Left forelimb (tissue), 1 donor: ENCODE measurements at regions not wholly inside any gene's neighbourhood (a gene's known extent, or its start where the extent isn't known, plus 50 kb on each side); places are given as distances from the start of the nearest gene placed in this dataset.
"Not testable (repeated sequence)": the region's sequence is repeated elsewhere in the genome, so short reads cannot be mapped to it uniquely, and the experiment has no call there.

Source experiments
- DNase-seq: peaks from one replicate; pipeline ENCODE4 v3.0.0-alpha.2; 2018; ENCODE audit warnings: low spot score

DNA sequence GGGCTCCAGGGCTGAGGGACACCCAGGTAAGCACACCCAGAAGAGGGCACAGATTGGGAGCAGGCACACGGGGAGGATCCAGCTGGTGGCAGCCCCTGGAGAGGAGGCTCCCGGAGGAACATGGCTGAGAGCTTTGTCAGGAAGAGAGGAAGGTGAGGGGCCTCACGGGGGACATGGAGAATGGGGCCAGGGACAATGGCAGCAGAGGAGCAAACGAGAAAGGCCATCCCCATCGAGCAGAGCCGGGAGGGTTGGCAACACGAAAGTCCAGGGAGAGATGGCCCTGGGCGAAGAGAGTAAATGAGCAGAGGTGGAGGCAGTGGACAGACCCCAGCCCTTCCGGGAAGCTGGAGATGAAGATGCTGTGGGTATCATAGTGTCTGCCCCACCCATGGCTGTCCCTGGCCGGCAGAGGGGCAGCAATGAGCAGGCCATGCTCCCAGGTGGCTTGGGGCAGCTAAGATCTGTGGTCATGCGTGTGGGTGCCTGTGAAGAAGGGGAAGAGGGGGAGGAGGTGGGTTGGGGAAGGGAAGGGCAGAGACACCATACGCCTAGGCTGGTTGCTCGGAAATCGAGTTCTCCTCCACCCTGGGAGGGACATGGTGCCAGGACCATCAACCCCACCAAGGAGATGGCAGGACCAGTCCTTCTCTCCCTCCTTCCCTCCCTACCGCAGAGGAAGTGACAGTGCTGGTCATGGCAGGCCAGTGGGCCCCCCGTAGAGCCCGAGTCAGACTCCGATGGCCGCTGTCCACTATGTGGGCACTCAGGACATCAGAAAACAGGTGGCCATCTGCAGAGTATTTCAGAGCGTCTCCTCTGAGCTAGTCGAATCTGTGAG lies 191.7 kb downstream of the NDUFA10 start:
- DNase-seq = peak; percentile 40

DNA sequence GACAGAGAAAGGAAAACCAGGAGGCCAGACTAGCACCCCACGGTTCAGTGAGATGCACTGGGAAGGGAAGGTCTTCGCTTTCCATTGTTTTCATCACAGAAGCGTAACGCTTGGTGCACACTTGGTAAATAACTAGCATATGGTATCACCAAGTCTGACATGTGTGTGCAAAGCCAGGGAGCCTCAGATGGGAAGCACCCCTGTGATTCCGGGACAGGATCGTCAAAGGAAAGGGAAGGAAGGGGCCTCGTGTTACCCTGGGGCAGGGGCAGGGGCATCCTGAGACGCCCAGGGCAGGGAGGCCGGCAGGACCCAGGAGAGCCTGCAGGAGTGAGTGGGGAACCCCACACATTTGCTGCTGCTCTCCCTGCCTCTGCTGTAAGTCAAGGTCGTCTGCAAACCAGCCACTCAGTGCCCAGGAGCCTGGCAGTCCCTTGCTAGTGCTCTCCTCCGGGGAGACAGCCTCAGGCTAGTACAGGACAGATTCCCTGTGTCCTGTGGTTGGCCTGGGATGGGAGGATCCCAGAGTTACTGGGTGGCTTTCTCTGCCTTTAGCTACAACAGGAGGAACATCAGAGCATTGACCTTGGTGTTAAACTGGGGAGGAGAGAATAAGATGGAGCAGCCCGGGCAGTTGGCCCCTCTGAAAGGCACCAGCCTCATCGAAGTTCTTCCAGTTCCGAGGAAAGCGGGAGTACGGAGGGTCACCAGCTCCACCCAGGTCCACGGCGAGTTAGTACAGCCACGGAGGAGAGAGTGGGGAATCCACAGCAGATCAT lies 192.5 kb downstream of the NDUFA10 start:
- DNase-seq = peak; percentile 55

DNA sequence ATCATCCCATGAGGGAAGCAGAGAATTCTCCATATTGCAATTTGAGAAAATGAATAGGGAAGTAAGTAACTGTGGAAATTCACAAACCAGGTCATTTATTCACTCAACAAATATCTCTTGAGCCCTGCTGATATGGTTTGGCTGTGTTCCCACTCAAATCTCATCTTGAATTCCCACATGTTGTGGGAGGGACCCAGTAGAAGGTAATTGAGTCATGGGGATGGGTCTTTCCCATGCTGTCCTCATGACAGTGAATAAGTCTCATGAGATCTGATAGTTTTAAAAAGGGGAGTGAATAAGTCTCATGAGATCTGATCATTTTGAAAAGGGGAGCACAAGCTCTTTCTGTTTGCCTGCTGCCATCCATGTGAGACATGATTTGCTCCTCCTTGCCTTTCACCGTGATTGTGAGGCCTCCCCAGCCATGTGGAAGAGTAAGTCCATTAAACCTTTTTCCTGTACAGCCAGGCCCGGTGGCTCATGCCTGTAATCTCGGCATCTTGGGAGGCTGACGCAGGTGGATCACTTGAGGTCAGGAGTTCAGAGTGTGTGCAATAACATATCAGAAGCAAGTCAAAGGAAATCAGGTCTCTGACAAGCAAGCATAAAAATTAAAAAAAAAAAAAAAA lies 193.2 kb downstream of the NDUFA10 start:
- DNase-seq = peak; percentile 59

DNA sequence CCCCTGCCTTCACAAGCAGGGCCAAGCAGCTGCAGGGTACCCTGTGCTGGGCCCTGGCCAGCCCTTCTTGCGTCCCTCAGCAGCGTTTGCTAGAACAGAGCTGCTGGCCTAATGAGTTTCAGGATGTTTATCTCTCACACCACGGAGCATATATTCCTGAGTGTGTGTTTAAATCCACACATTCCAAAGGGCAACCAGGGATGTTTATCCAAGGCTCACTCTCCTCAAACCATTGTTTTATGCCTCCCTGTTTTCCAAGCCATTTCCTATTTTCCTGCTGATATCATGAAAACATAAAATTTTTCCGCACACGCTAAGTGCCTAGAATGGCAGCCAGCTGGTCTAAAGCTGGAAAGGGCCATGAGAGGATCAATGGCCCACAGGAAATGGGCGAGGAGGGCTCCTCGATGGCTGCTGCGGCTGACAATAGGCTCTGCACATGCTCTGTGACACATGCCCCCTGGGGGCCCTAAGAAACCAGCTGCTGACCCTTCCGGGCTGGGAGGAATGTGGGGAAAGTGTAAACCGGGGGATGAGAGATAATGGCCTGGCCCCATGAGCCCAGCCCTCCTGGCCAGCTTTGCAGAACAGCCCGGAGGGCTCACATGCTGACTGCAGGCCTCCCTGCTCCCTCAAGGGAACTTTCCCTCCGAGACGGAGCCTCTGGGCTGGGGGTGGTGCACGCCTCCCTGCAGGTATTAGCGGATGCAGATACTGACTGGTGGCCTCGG lies 194.0 kb downstream of the NDUFA10 start:
- DNase-seq = peak; percentile 65

DNA sequence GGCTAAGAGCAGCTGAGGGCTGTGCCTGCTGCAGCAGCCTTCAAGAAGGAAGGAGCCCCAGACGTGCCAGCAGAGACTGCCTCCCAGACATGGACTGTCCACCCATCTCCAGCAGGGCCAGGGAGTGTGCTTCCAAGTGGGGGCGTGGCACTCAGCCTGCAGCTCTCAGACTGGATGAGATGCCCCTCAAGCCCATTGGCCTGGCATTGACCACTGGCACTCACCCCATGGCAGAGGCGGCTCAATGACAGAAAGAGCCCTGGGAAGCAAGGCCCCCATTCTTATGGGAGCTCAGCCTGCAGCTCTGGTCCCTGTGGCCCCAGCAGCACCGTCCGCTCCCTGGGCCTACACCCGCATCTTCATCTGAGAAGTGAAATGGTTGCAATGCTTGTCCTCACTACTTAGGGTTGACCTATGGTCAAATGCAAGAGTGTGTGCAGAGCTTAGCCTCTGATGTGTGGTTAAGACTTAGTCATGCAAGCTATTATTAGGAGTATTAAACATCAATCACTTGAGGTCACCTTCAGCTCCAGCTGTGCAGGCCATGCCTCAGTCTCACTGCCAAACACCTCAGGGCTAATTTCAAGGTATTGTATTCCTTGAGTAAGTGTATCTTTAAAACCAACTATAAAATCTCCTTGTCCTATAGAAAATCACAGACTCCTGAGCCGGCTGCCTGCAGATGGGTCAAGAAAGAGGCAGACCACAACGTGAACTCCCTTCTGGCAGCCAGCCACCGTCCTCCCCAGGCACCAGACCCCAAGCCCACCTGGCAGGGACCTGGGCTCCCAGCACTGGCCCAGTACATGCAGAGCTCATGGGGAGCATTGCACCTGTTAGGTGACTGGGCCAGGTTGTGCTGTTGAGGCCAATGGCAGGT lies 194.8 kb downstream of the NDUFA10 start:
- DNase-seq = peak; percentile 68

DNA sequence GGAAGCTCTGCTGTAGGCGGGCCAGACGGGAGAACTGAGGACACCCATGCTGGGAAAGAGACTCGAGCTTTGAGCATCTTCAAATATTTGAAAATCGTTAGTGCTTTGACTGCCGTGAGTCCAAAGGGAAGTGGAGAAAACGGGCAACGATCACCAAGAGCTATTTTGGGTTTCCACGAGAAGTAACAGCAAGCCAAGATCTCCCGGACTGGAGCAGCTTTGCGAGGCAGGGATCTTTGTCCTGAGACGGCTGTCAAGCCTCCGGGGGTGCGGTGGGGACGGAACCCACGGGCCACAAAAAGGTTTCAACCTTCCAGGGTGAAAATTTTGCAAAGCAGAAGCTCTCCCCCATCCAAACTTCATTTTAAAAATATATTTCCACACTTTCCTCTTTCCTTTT lies 195.8 kb downstream of the NDUFA10 start:
- DNase-seq = peak; percentile 55

DNA sequence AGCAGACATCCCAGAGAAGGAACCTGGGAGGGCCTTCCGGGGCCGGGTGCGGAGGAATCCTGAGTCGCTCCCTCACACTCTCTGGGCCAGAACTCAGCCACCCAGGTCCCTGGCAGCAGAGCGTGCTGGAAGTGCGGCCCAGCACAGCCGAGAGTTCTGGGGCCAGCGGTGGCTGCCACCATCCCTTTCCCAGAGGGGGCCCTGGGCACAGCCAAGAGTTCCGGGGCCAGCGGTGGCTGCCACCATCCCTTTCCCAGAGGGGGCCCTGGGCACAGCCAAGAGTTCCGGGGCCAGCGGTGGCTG lies 196.2 kb downstream of the NDUFA10 start:
- DNase-seq = not testable (repeated sequence)

DNA sequence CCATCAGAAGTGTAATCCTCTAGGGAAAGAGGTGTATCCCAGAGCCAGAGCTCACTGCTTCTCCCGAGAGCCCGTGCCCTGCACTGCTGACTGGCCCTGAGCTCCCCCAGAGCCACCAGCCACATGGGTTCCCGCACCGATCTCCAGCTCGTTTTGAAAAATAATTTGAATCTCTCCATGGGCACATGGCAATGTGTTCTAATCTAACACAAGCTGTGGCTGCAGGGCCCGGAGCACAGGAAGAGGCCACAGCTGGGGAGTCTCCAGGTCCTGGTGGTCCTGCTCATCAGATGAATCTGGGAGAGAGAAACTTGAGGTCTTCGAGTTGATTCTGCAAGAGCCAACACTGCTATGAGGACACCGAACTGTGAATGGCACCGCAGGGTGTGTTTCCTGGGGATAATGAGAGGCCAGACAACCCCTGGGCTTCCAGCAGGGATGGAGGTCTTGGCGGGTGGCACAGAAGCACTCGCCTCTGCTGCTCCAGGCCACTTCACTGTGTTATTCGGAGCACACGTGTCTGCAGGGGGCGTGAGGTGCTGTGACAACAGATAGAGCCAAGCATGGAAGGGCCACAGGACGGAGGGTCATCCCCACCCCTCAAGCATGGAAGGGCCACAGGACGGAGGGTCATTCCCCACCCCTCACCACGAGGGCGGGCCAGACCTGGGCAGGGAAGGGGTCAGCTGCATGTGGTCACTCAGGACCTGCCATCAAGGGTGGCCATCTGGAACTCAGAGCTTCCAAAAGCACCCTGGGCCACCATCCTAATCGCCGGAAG lies 196.8 kb downstream of the NDUFA10 start:
- DNase-seq = peak; percentile 63

DNA sequence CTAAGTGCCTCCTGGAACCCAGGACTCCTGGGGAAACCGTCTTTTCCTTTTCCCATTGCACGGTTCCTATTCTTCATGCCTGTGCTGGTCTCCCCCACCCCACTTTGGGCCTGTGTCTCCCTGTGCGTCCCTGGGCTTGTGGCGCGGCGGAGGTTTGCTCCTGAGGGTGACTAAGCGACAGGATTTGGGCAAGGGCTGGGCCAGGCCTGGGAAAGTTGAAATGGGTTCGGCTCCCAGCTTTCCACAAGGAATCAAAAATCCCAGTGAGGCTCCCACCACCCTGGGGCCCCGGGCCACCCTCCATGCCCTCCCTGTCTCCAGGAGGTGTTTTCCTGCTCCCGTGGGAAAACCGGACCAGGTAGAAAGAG lies 197.6 kb downstream of the NDUFA10 start:
- peak; percentile 61 for DNase-seq

DNA sequence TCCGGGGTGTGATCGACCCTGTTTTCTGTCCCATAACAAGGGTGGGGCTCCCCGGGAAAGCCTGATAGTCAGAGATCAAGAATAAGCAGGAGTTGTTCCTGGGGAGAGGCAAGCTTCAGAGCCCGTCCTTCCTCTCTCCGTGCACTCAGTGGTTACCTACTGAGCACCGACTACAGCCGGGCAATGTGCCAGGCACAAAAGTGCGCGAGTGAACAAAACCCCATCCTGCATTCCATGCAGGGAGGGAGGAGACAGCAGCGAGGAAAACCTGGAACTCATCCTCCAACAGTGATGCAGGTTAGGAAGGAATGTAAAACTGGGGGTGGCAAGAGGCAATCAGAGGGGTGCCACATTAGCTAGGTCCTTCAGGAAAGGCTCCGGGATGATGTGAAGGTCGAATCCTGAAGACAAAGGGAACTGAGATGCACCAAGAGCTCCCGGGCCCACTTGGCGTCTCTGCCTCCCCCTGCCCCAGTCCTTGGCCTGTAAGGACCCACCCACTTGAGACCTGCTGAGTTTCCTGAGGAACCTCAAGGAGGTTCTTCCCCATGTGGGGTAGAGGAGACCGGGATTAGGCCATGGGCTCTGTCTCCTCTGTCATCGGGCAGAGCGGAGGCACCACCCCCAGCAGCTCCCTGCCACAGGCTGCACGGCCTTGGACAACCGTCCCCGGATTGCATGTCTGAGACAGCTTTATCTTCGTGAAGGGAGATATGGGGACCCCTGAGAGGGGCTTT lies 198.2 kb downstream of the NDUFA10 start:
- DNase-seq = peak; percentile 46

DNA sequence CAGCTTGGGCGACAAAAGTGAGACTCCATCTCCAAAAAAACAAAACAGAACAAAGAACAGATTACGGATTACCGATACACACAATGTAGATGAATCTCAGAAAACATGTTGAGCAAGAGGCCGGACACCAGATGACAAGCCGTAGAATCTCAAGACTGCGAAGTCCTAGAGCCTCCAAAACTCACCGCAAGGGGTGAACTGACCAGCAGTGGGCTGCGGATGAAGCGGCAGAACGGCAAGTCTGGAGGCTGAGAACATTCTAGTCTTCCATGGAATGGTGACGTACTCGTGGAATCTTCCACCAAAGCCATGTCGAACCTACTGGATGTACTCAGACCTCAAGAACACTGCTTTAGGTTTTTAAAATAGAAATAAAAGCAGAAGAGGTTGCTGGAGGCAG lies 198.8 kb downstream of the NDUFA10 start:
- no peak for DNase-seq

DNA sequence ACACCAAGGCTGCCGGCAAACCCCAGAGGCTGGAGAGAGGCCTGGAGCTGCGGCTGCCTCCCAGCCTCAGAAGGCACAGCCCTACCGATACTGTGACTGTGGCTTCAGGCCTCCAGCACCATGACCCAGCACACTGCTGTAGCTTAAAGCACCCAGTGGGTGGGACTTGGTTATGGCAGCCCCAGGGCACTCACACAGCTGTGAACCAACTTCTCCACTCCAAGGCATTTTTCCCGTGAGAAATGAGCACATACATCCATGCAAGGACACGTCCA lies 199.5 kb downstream of the NDUFA10 start:
- DNase-seq = peak; percentile 22

DNA sequence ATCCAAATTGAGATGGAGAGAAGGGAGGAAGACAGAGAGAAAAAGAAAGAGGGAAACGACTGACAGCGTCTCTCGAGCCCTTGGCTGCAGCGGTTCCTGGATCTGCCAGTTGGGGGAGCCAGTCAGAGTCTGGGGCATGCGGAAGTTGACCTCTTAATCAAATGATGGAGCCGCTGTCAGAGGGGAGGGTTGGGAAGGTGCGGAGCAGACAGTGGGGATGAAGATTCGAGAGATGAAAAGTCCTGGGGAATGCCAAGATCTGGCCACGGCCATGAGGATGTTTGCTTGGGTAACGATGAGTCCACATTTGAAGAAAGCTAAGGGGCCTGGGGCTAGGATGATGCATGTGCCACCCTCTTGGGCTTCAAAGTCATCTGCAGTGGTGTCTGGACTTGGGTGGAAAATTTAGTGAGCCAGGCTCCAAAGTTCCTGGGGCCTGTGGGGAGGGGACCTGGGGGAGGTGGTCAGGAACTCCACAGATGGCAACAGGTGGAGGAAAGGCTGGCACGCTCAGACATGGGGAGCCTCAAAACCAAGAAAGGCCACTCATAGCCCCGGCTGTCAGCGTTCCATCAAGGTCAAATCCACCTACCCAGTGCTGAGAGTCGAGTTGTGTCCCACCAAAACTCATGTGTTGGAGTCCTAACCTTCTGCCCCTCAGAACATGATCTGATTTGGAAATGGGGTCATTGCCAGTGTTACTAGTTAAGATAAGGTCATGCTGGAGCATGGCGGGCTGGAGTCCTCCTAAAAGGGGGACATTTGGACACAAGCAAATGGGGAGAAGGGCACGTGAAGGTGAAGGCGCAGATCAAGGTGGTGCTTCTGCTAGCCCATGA lies 200.1 kb downstream of the NDUFA10 start:
- DNase-seq = no peak

DNA sequence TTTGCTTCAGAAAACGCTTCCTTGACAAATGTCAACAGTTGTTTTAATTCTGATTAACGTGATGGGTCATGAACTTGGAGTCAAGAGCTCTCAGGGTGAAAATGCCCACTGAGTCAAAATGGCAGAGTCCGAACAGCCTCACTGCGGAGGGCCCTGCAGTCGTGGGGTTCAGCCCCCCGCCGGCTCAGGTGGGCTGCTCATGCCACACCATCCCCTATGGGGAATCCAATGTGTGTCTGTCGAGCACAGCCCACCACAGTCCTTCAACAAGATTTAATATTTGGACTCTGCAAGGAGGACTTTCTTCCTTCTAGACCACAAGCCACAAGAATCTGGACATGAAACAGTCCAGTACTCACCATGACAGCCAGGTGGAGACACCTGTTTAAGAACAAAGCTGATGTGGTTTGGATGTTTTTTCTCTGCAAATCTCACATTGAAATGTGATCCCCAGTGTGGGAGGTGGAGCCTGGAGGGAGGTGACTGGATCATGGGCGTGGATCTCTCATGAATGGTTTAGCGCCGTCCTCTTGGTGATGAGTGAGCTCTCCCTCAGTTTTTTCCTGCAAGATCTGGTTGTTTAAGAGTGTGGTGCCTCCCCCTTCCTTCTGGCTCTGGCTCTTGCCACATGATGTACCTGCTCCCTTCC lies 201.0 kb downstream of the NDUFA10 start:
- DNase-seq = peak; percentile 52

DNA sequence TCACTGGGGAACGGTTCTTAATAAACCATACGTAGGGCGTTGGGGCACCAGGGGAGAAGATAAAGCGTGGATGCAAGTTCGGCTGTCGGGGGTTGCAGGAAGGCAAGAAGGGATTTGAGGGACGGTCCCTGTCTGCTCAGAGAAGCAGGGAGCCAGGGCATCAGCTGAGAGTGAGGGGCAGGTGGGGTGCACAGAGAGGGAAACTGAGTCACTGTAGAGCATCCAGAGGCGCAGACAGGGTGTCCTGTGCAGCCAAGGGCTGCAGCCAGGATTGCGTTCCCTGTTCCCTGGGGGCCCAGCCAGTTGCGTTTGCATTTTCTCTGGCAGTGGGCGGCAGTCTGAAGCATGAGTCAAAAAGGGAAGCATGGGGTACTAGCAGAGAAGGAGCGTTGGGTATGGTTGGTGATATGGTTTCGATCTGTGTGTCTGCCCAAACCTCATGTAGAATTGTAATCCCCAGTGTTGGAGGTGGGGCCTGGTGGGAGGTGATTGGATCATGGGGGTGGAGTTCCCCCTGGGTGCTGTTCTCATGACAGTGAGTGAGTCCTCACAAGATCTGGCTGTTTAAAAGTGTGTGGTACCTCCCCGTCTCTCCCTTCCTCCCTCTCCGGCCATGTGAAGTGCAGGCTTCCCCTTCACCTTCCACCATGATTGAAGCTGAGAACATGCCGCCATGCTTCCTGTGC lies 202.9 kb downstream of the NDUFA10 start:
- peak; percentile 41 for DNase-seq

DNA sequence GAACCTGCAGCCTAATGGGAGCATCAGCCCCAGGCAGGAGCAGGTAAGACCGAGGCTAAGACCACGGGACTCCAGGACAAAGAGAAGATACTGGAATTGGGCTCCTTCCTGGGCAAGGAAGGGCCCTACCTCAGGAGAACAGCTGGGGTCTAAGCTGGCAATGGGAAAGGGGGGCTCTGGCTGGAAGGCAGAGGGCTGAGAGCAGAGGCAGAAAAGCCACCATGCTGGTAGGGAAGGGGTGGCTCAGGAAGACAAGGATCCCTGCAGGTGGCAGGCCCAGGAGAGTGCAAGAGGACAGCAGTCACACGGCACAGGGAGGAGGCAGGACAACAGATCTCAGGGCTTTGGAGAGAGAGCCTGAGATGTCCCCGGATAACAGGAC lies 203.5 kb downstream of the NDUFA10 start:
- peak; percentile 49 for DNase-seq

DNA sequence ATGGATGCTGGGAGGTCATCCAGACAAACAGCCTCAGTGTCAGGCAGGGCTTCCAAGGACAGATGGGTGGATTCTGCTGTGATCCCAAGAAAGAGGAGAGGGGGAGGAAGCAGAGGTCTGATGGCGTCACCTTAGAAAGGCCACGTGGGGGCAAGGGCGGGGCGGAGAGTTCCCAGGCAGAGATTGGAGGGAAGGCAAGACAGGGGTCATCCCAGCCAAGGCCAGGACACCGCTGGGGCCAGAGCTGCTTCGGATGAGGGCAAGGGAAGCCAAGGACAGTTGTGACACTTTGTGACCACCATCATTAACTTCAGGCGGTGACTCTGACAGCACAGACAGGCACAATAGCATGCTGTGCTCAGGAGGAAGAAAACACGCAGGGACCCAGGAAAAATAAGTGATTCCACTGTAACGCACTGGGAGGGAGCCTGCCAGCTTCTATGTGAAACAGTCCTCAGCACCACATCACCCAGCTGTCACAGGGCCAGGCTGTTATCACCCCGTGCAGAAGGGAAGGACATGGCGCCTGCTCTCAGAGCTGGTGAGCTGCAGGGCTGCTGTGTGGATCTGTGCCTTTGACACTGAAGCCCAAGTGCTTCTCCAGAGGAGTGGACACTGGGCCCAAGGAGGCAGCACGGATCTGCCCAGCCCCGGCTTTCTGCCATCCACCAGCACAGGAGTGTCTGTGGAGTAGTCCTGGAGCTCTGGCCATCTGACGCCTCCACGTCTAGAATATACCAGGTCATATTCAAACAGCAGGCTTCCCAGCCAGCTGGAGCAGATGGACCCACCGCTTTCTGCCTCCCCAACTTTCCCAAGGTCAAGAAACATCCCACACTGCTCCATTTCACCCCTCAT lies 204.1 kb downstream of the NDUFA10 start:
- peak; percentile 57 for DNase-seq
